ENCODE measurements at regions not wholly inside any gene's neighbourhood (a gene's known extent, or its start where the extent isn't known, plus 50 kb on each side); places are given as distances from the start of the nearest gene placed in this dataset.

- H3F3A ChIP-seq (replicated peaks; ENCODE audit: low read depth), result no peaks in the 10 kb centered on the region
- no peak overlapping the region for H3K27ac ChIP-seq (ENCODE audit: low read depth)
- no peak overlapping the region for H3K4me2 ChIP-seq
- no peak overlapping the region for H3K27ac Mint-ChIP-seq
- H3K27me3 ChIP-seq (ENCODE audit: insufficient read depth), result no peaks in the 10 kb centered on the region
- peak overlapping the region; percentile 43; the same call in 1 of the 2 replicates for H2AFZ ChIP-seq
- no peaks in the 10 kb centered on the region for H3K79me2 ChIP-seq (replicated peaks; ENCODE audit: insufficient read depth)
- H3K36me3 ChIP-seq (ENCODE audit: insufficient read depth), result no peaks in the 10 kb centered on the region
- no peaks in the 10 kb centered on the region for H3K4me1 Mint-ChIP-seq
- no peaks in the 10 kb centered on the region for H3K4me1 ChIP-seq (ENCODE audit: insufficient read depth)
- H3K4me3 ChIP-seq, result no peak overlapping the region
- no peak for ATAC-seq
- H3K9me3 Mint-ChIP-seq, result no peaks in the 10 kb centered on the region
- H3K9me2 ChIP-seq (ENCODE audit: insufficient read depth), result no peaks in the 10 kb centered on the region
- no peak for DNase-seq (ENCODE audit: low spot score)
- peaks cover 5% of the 10 kb centered on the region for H3K27me3 Mint-ChIP-seq (ENCODE audit: insufficient read depth, low read depth, poor library complexity)
- no peaks in the 10 kb centered on the region for H3K36me3 Mint-ChIP-seq (ENCODE audit: low read depth)
- no peaks in the 10 kb centered on the region for H4K20me1 ChIP-seq (replicated peaks; ENCODE audit: insufficient read depth)
- H3K4me3 Mint-ChIP-seq, result no peak overlapping the region
- TF ChIP-seq ZNF114 (CRISPR knock-in tag; IDR thresholded peaks at IDR 0.05), result no peak
These were observed 195.8 kb downstream of the IRX5 start for GRCh38 chr16:55126456-55126855.

DNA sequence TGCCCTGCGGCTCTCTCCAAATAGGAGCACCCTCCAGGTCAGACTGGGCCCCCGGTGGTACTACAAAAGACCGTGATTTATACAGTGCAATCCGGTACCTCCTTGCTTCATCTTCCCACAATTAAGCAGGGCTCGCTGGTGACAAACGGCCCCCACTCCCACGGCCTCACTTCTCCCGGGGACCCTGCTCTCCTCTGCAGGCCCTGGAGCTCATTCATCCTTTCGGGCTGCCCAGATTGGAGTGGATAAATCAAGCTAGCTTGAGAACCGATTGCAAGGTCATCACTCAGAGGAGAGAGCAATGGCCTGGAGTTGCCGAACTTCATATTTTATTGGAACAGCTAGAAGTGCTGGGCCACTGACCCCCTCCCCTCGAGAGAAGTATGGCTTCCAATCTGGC is 193.5 kb upstream of the IRX6 start:
- Histone ChIP-seq H3K4me1 (ENCODE audit: insufficient read depth) (no peaks in the 10 kb centered on the region), H2AFZ (no peak overlapping the region), H3K36me3 (ENCODE audit: insufficient read depth) (no peaks in the 10 kb centered on the region), H3K9me2 (ENCODE audit: insufficient read depth) (0 out of 2 replicates have a peak, but pooled peaks cover 2% of the 10 kb centered on the region), H3F3A (replicated peaks; ENCODE audit: low read depth) (no peaks in the 10 kb centered on the region), H3K27ac (ENCODE audit: low read depth) (no peak overlapping the region), H4K20me1 (replicated peaks; ENCODE audit: insufficient read depth) (no peaks in the 10 kb centered on the region), H3K79me2 (replicated peaks; ENCODE audit: insufficient read depth) (no peaks in the 10 kb centered on the region), H3K4me2 (no peak overlapping the region), H3K27me3 (ENCODE audit: insufficient read depth) (no peaks in the 10 kb centered on the region), H3K4me3 (no peak overlapping the region)
- Mint-ChIP-seq H3K4me1 (peaks cover 8% of the 10 kb centered on the region), H3K4me3 (no peak overlapping the region), H3K27me3 (ENCODE audit: insufficient read depth, low read depth, poor library complexity) (peaks cover 9% of the 10 kb centered on the region), H3K36me3 (ENCODE audit: low read depth) (no peaks in the 10 kb centered on the region), H3K9me3 (no peaks in the 10 kb centered on the region), H3K27ac (no peak overlapping the region)
- DNase-seq (ENCODE audit: low spot score), result no peak
- ATAC-seq, result no peak
- no peak for TF ChIP-seq EZH2 (IDR thresholded peaks at IDR 0.05; ENCODE audit: low read depth, unreplicated experiment)
- no peak for TF ChIP-seq NANOG (IDR thresholded peaks at IDR 0.05; ENCODE audit: borderline replicate concordance)
- no peak for TF ChIP-seq JUNB (IDR thresholded peaks at IDR 0.05; ENCODE audit: unreplicated experiment)
- TF ChIP-seq, protein P1, sequence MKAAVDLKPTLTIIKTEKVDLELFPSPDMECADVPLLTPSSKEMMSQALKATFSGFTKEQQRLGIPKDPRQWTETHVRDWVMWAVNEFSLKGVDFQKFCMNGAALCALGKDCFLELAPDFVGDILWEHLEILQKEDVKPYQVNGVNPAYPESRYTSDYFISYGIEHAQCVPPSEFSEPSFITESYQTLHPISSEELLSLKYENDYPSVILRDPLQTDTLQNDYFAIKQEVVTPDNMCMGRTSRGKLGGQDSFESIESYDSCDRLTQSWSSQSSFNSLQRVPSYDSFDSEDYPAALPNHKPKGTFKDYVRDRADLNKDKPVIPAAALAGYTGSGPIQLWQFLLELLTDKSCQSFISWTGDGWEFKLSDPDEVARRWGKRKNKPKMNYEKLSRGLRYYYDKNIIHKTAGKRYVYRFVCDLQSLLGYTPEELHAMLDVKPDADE (IDR thresholded peaks at IDR 0.05), result no peak
- TF ChIP-seq, protein P2, sequence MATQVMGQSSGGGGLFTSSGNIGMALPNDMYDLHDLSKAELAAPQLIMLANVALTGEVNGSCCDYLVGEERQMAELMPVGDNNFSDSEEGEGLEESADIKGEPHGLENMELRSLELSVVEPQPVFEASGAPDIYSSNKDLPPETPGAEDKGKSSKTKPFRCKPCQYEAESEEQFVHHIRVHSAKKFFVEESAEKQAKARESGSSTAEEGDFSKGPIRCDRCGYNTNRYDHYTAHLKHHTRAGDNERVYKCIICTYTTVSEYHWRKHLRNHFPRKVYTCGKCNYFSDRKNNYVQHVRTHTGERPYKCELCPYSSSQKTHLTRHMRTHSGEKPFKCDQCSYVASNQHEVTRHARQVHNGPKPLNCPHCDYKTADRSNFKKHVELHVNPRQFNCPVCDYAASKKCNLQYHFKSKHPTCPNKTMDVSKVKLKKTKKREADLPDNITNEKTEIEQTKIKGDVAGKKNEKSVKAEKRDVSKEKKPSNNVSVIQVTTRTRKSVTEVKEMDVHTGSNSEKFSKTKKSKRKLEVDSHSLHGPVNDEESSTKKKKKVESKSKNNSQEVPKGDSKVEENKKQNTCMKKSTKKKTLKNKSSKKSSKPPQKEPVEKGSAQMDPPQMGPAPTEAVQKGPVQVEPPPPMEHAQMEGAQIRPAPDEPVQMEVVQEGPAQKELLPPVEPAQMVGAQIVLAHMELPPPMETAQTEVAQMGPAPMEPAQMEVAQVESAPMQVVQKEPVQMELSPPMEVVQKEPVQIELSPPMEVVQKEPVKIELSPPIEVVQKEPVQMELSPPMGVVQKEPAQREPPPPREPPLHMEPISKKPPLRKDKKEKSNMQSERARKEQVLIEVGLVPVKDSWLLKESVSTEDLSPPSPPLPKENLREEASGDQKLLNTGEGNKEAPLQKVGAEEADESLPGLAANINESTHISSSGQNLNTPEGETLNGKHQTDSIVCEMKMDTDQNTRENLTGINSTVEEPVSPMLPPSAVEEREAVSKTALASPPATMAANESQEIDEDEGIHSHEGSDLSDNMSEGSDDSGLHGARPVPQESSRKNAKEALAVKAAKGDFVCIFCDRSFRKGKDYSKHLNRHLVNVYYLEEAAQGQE (IDR thresholded peaks at IDR 0.05; ENCODE audit: unreplicated experiment), result no peak
- no peak for TF ChIP-seq STAT1 (IDR thresholded peaks at IDR 0.05; ENCODE audit: unreplicated experiment)
- TF ChIP-seq EZH2phosphoT487 (IDR thresholded peaks at IDR 0.05; ENCODE audit: unreplicated experiment), result no peak
- no peak for TF ChIP-seq POLR2AphosphoS5 (IDR thresholded peaks at IDR 0.05; ENCODE audit: low read depth)
- no peak for TF ChIP-seq ZNF331 (CRISPR knock-in tag; IDR thresholded peaks at IDR 0.05; ENCODE audit: low read depth)
